ENCODE measurements at regions not wholly inside any gene's neighbourhood (a gene's known extent, or its start where the extent isn't known, plus 50 kb on each side); places are given as distances from the start of the nearest gene placed in this dataset.

- no peaks in the 10 kb centered on the region for H3K4me1 ChIP-seq (ENCODE audit: control extremely low read depth in 1 of 4, control insufficient read depth in 4 of 4, insufficient read depth in 4 of 4, low read length in 3 of 4)
- no peaks in the 10 kb centered on the region for H3K9me3 ChIP-seq (ENCODE audit: control extremely low read depth in 1 of 5, control insufficient read depth in 4 of 5, insufficient read depth in 2 of 5, low read depth in 1 of 5, low read length in 4 of 5)
- 90% methylated on average over 3 of the region's 3 CpGs for WGBS (ENCODE audit: insufficient coverage)
- H3K36me3 ChIP-seq (ENCODE audit: control insufficient read depth in 4 of 4, insufficient read depth in 4 of 4, low read length in 3 of 4), result no peaks in the 10 kb centered on the region
- no peak overlapping the region for H3K27ac ChIP-seq (ENCODE audit: insufficient read depth in 1 of 2, low read depth in 1 of 2, low read length in 2 of 2, poor library complexity in 1 of 2, severe bottlenecking in 2 of 2)
- CTCF ChIA-PET, result no interaction called here
- POLR2A ChIA-PET, result no interaction called here
- DNase-seq, result no peak
- no peak overlapping the region for H3K4me3 ChIP-seq (ENCODE audit: control insufficient read depth in 1 of 7, extremely low read depth in 1 of 7, insufficient read depth in 4 of 7, low read depth in 2 of 7, low read length in 6 of 7)
- no peaks in the 10 kb centered on the region for H3K27me3 ChIP-seq (replicated peaks in 2 of 5; ENCODE audit: control insufficient read depth in 4 of 5, insufficient read depth in 5 of 5, low read length in 4 of 5)
Measured at GRCh38 chr2:208879666-208880065, 473.1 kb downstream of the PTH2R start.

- POLR2A ChIA-PET, result no interaction called here
- Histone ChIP-seq H3K4me3 (ENCODE audit: control insufficient read depth in 1 of 7, extremely low read depth in 1 of 7, insufficient read depth in 4 of 7, low read depth in 2 of 7, low read length in 6 of 7) (no peak overlapping the region), H3K27me3 (replicated peaks in 2 of 5; ENCODE audit: control insufficient read depth in 4 of 5, insufficient read depth in 5 of 5, low read length in 4 of 5) (no peaks in the 10 kb centered on the region), H3K36me3 (ENCODE audit: control insufficient read depth in 4 of 4, insufficient read depth in 4 of 4, low read length in 3 of 4) (no peaks in the 10 kb centered on the region), H3K9me3 (ENCODE audit: control extremely low read depth in 1 of 5, control insufficient read depth in 4 of 5, insufficient read depth in 2 of 5, low read depth in 1 of 5, low read length in 4 of 5) (no peaks in the 10 kb centered on the region), H3K4me1 (ENCODE audit: control extremely low read depth in 1 of 4, control insufficient read depth in 4 of 4, insufficient read depth in 4 of 4, low read length in 3 of 4) (no peaks in the 10 kb centered on the region), H3K27ac (ENCODE audit: insufficient read depth in 1 of 2, low read depth in 1 of 2, low read length in 2 of 2, poor library complexity in 1 of 2, severe bottlenecking in 2 of 2) (no peak overlapping the region)
- CTCF ChIA-PET, result no interaction called here
- DNase-seq, result no peak
- WGBS (ENCODE audit: insufficient coverage), result 80% methylated on average over 1 of the region's 4 CpGs
Measured at GRCh38 chr2:208880171-208880570, 473.6 kb downstream of the PTH2R start.

- Histone ChIP-seq H3K4me3 (ENCODE audit: control insufficient read depth in 1 of 7, extremely low read depth in 1 of 7, insufficient read depth in 4 of 7, low read depth in 2 of 7, low read length in 6 of 7) (no peak overlapping the region), H3K27ac (ENCODE audit: insufficient read depth in 1 of 2, low read depth in 1 of 2, low read length in 2 of 2, poor library complexity in 1 of 2, severe bottlenecking in 2 of 2) (no peak overlapping the region), H3K36me3 (ENCODE audit: control insufficient read depth in 4 of 4, insufficient read depth in 4 of 4, low read length in 3 of 4) (no peaks in the 10 kb centered on the region), H3K27me3 (replicated peaks in 2 of 5; ENCODE audit: control insufficient read depth in 4 of 5, insufficient read depth in 5 of 5, low read length in 4 of 5) (no peaks in the 10 kb centered on the region), H3K4me1 (ENCODE audit: control extremely low read depth in 1 of 4, control insufficient read depth in 4 of 4, insufficient read depth in 4 of 4, low read length in 3 of 4) (no peaks in the 10 kb centered on the region), H3K9me3 (ENCODE audit: control extremely low read depth in 1 of 5, control insufficient read depth in 4 of 5, insufficient read depth in 2 of 5, low read depth in 1 of 5, low read length in 4 of 5) (no peaks in the 10 kb centered on the region)
- POLR2A ChIA-PET, result no interaction called here
- DNase-seq, result no peak
- CTCF ChIA-PET, result no interaction called here
- WGBS (ENCODE audit: insufficient coverage), result 67% methylated on average over 2 of the region's 2 CpGs
Measured at GRCh38 chr2:208890486-208890885, 483.9 kb downstream of the PTH2R start.

GRCh38 chr2:208892203-208892602 is 485.6 kb downstream of the PTH2R start:
- no peak overlapping the region for H3K4me3 ChIP-seq (ENCODE audit: control insufficient read depth in 1 of 7, extremely low read depth in 1 of 7, insufficient read depth in 4 of 7, low read depth in 2 of 7, low read length in 6 of 7)
- H3K4me1 ChIP-seq (ENCODE audit: control extremely low read depth in 1 of 4, control insufficient read depth in 4 of 4, insufficient read depth in 4 of 4, low read length in 3 of 4), result no peaks in the 10 kb centered on the region
- ChIA-PET CTCF (interaction anchor here (1.1 kb wide), 1 partner anchor 18 kb away, joined by 3 read pairs; no protein-coding TSS in a partner anchor), POLR2A (no interaction called here)
- no peak overlapping the region for H3K27ac ChIP-seq (ENCODE audit: insufficient read depth in 1 of 2, low read depth in 1 of 2, low read length in 2 of 2, poor library complexity in 1 of 2, severe bottlenecking in 2 of 2)
- no peaks in the 10 kb centered on the region for H3K27me3 ChIP-seq (replicated peaks in 2 of 5; ENCODE audit: control insufficient read depth in 4 of 5, insufficient read depth in 5 of 5, low read length in 4 of 5)
- no peaks in the 10 kb centered on the region for H3K9me3 ChIP-seq (ENCODE audit: control extremely low read depth in 1 of 5, control insufficient read depth in 4 of 5, insufficient read depth in 2 of 5, low read depth in 1 of 5, low read length in 4 of 5)
- no peak for DNase-seq
- H3K36me3 ChIP-seq (ENCODE audit: control insufficient read depth in 4 of 4, insufficient read depth in 4 of 4, low read length in 3 of 4), result no peaks in the 10 kb centered on the region

- Histone ChIP-seq H3K27me3 (replicated peaks in 2 of 5; ENCODE audit: control insufficient read depth in 4 of 5, insufficient read depth in 5 of 5, low read length in 4 of 5) (no peaks in the 10 kb centered on the region), H3K9me3 (ENCODE audit: control extremely low read depth in 1 of 5, control insufficient read depth in 4 of 5, insufficient read depth in 2 of 5, low read depth in 1 of 5, low read length in 4 of 5) (no peaks in the 10 kb centered on the region), H3K4me3 (ENCODE audit: control insufficient read depth in 1 of 7, extremely low read depth in 1 of 7, insufficient read depth in 4 of 7, low read depth in 2 of 7, low read length in 6 of 7) (no peak overlapping the region), H3K4me1 (ENCODE audit: control extremely low read depth in 1 of 4, control insufficient read depth in 4 of 4, insufficient read depth in 4 of 4, low read length in 3 of 4) (no peaks in the 10 kb centered on the region), H3K27ac (ENCODE audit: insufficient read depth in 1 of 2, low read depth in 1 of 2, low read length in 2 of 2, poor library complexity in 1 of 2, severe bottlenecking in 2 of 2) (no peak overlapping the region), H3K36me3 (ENCODE audit: control insufficient read depth in 4 of 4, insufficient read depth in 4 of 4, low read length in 3 of 4) (no peaks in the 10 kb centered on the region)
- POLR2A ChIA-PET, result no interaction called here
- WGBS (ENCODE audit: insufficient coverage), result 100% methylated on average over 1 of the region's 1 CpG
- DNase-seq, result no peak
- CTCF ChIA-PET, result no interaction called here
Measured at GRCh38 chr2:208906330-208906729, 499.7 kb downstream of the PTH2R start.

- Histone ChIP-seq H3K4me1 (ENCODE audit: control extremely low read depth in 1 of 4, control insufficient read depth in 4 of 4, insufficient read depth in 4 of 4, low read length in 3 of 4) (no peaks in the 10 kb centered on the region), H3K4me3 (ENCODE audit: control insufficient read depth in 1 of 7, extremely low read depth in 1 of 7, insufficient read depth in 4 of 7, low read depth in 2 of 7, low read length in 6 of 7) (no peak overlapping the region), H3K27ac (ENCODE audit: insufficient read depth in 1 of 2, low read depth in 1 of 2, low read length in 2 of 2, poor library complexity in 1 of 2, severe bottlenecking in 2 of 2) (no peak overlapping the region), H3K27me3 (replicated peaks in 2 of 5; ENCODE audit: control insufficient read depth in 4 of 5, insufficient read depth in 5 of 5, low read length in 4 of 5) (peaks cover 0 to 3% (median 0%) of the 10 kb centered on the region in 5 experiments), H3K36me3 (ENCODE audit: control insufficient read depth in 4 of 4, insufficient read depth in 4 of 4, low read length in 3 of 4) (no peaks in the 10 kb centered on the region), H3K9me3 (ENCODE audit: control extremely low read depth in 1 of 5, control insufficient read depth in 4 of 5, insufficient read depth in 2 of 5, low read depth in 1 of 5, low read length in 4 of 5) (no peaks in the 10 kb centered on the region)
- DNase-seq, result no peak
- CTCF ChIA-PET, result interaction anchor here (0.5 kb wide), 1 partner anchor 84 kb away, joined by 3 read pairs; no protein-coding TSS in a partner anchor
- 98% methylated on average over 4 of the region's 4 CpGs for WGBS (ENCODE audit: insufficient coverage)
- POLR2A ChIA-PET, result no interaction called here
Measured at GRCh38 chr2:208915401-208915800, 508.4 kb upstream of the MAP2 start.

- Histone ChIP-seq H3K9me3 (ENCODE audit: control extremely low read depth in 1 of 5, control insufficient read depth in 4 of 5, insufficient read depth in 2 of 5, low read depth in 1 of 5, low read length in 4 of 5) (peaks cover 0 to 2% (median 0%) of the 10 kb centered on the region in 5 experiments), H3K4me1 (ENCODE audit: control extremely low read depth in 1 of 4, control insufficient read depth in 4 of 4, insufficient read depth in 4 of 4, low read length in 3 of 4) (no peaks in the 10 kb centered on the region), H3K4me3 (ENCODE audit: control insufficient read depth in 1 of 7, extremely low read depth in 1 of 7, insufficient read depth in 4 of 7, low read depth in 2 of 7, low read length in 6 of 7) (no peak overlapping the region), H3K36me3 (ENCODE audit: control insufficient read depth in 4 of 4, insufficient read depth in 4 of 4, low read length in 3 of 4) (no peaks in the 10 kb centered on the region), H3K27me3 (replicated peaks in 2 of 5; ENCODE audit: control insufficient read depth in 4 of 5, insufficient read depth in 5 of 5, low read length in 4 of 5) (peaks cover 0 to 3% (median 0%) of the 10 kb centered on the region in 5 experiments), H3K27ac (ENCODE audit: insufficient read depth in 1 of 2, low read depth in 1 of 2, low read length in 2 of 2, poor library complexity in 1 of 2, severe bottlenecking in 2 of 2) (no peak overlapping the region)
- ChIA-PET POLR2A (no interaction called here), CTCF (no interaction called here)
- WGBS (ENCODE audit: insufficient coverage), result 100% methylated on average over 1 of the region's 2 CpGs
- no peak for DNase-seq
Measured at GRCh38 chr2:208916881-208917280, 507.0 kb upstream of the MAP2 start.

All from common myeloid progenitor, CD34-positive (primary cell).